Caco-2 (cell line): ENCODE measurements at regions not wholly inside any gene's neighbourhood (a gene's known extent, or its start where the extent isn't known, plus 50 kb on each side); places are given as distances from the start of the nearest gene placed in this dataset.

Experiments used
- BruUV-seq: library from RNA; stranded (reverse); fragments of 400-500 nt; replicated peaks from 2 replicates; lab custom pipeline; 2021; lab: Mats Ljungman, UMichigan
- CTCF ChIA-PET: fragments of 300-600 bp; sonication (Branson Sonifier 250); formaldehyde crosslinking; loops from one replicate; lab custom pipeline; 2022; ENCODE audit warnings: antibody characterized with exemption; lab: Charles Lee
- POLR2A ChIA-PET: fragments of 300-600 bp; sonication (Branson Sonifier 250); formaldehyde crosslinking; loops from one replicate; lab custom pipeline; 2022; ENCODE audit warnings: antibody characterized with exemption; lab: Charles Lee
- DNase-seq, 2 experiments: peaks; one replicate each; pipeline versions ENCODE4 v3.0.0 to v3.0.0-alpha.2; 2020 to 2022
- H3K27me3 ChIP-seq: replicated peaks from 2 replicates; pipeline ENCODE4 v1.6.0; 2011; ENCODE audit warnings: low read length; ENCODE audit not compliant: control insufficient read depth, insufficient read depth
- H3K36me3 ChIP-seq: 2 replicates; pipeline ENCODE4 v1.5.1; 2011; ENCODE audit warnings: low read length; ENCODE audit not compliant: control insufficient read depth, insufficient read depth
- H3K4me1 ChIP-seq: fragments of 250-450 bp; sonication (Bioruptor Pico); 2 replicates; pipeline ENCODE4 v1.5.1; 2020; ENCODE audit warnings: mild to moderate bottlenecking
- H3K4me3 ChIP-seq: 2 replicates; pipeline ENCODE4 v1.5.1; 2011; ENCODE audit warnings: low read depth, mild to moderate bottlenecking, control low read depth, low read length
- H3K9me3 ChIP-seq: fragments of 250-450 bp; sonication (Bioruptor Pico); 2 replicates; pipeline ENCODE4 v1.5.1; 2020; ENCODE audit warnings: mild to moderate bottlenecking, moderate library complexity
- H3K27ac Mint-ChIP-seq: one replicate; pipeline ENCODE4 v1.8.0; 2022; ENCODE audit warnings: mixed read lengths; ENCODE audit not compliant: unreplicated experiment
- H3K27me3 Mint-ChIP-seq: one replicate; pipeline ENCODE4 v1.8.0; 2022; ENCODE audit warnings: mixed read lengths; ENCODE audit not compliant: insufficient read depth, unreplicated experiment
- H3K36me3 Mint-ChIP-seq: one replicate; pipeline ENCODE4 v1.8.0; 2022; ENCODE audit warnings: mild to moderate bottlenecking, mixed read lengths; ENCODE audit not compliant: insufficient read depth, unreplicated experiment
- H3K4me1 Mint-ChIP-seq: one replicate; pipeline ENCODE4 v1.8.0; 2022; ENCODE audit warnings: low read depth, mixed read lengths; ENCODE audit not compliant: unreplicated experiment
- H3K4me3 Mint-ChIP-seq: one replicate; pipeline ENCODE4 v1.8.0; 2022; ENCODE audit warnings: mild to moderate bottlenecking, moderate library complexity, mixed read lengths; ENCODE audit not compliant: unreplicated experiment
- H3K9me3 Mint-ChIP-seq: one replicate; pipeline ENCODE4 v1.8.0; 2022; ENCODE audit warnings: mixed read lengths; ENCODE audit not compliant: unreplicated experiment
- CTCF ChIP-seq, 2 experiments: fragments of 200-600 bp in 1 of 2; IDR thresholded peaks; 1 replicate in 1 of 2; 2 replicates in 1 of 2; pipeline versions ENCODE4 v1.5.1 to v1.8.0; 2011 to 2022; ENCODE audit warnings: antibody characterized with exemption in 1 of 2, control low read depth in 1 of 2, inconsistent platforms in 1 of 2, low read depth in 1 of 2, low read length in 1 of 2, mild to moderate bottlenecking in 1 of 2, moderate library complexity in 1 of 2; ENCODE audit not compliant: insufficient read depth in 1 of 2, severe bottlenecking in 1 of 2, unreplicated experiment in 1 of 2
- intact Hi-C: fragments of 100-400 bp; cut with micrococcal nuclease; formaldehyde crosslinking; loops from one replicate; pipeline ENCODE4 v1.10.0; 2022; ENCODE audit not compliant: unreplicated experiment

GRCh38 chr13:103436057-103436654 is 369.9 kb upstream of the SLC10A2 start:
- Histone ChIP-seq H3K36me3 (no peaks in the 10 kb centered on the region), H3K4me3 (no peak overlapping the region), H3K4me1 (peaks cover 3% of the 10 kb centered on the region; the same call in 1 of the 2 replicates), H3K27me3 (no peaks in the 10 kb centered on the region), H3K9me3 (no peaks in the 10 kb centered on the region)
- Mint-ChIP-seq H3K4me1 (no peaks in the 10 kb centered on the region), H3K36me3 (no peaks in the 10 kb centered on the region), H3K4me3 (no peak overlapping the region), H3K27me3 (peaks cover 1% of the 10 kb centered on the region), H3K9me3 (no peaks in the 10 kb centered on the region), H3K27ac (no peak overlapping the region)
- ChIA-PET CTCF (no interaction called here), POLR2A (no interaction called here)
- no peak for DNase-seq
- TF ChIP-seq CTCF (IDR thresholded peaks at IDR 0.05; ENCODE audit: insufficient read depth in 1 of 2, low read depth in 1 of 2, low read length in 1 of 2, severe bottlenecking in 1 of 2, unreplicated experiment in 1 of 2): no peak
- intact Hi-C loops: no loop called here
- no TSS peak for BruUV-seq

- Mint-ChIP-seq H3K27me3 (peaks cover 3% of the 10 kb centered on the region), H3K36me3 (no peaks in the 10 kb centered on the region), H3K4me1 (no peaks in the 10 kb centered on the region), H3K4me3 (no peak overlapping the region), H3K27ac (no peak overlapping the region), H3K9me3 (peaks cover 8% of the 10 kb centered on the region)
- no TSS peak for BruUV-seq
- TF ChIP-seq CTCF (IDR thresholded peaks at IDR 0.05; ENCODE audit: insufficient read depth in 1 of 2, low read depth in 1 of 2, low read length in 1 of 2, severe bottlenecking in 1 of 2, unreplicated experiment in 1 of 2): no peak
- CTCF ChIA-PET: no interaction called here
- H3K4me1 ChIP-seq: peaks cover 3% of the 10 kb centered on the region; the same call in 1 of the 2 replicates
- H3K27me3 ChIP-seq: no peaks in the 10 kb centered on the region
- intact Hi-C loops: no loop called here
- no peak for DNase-seq
- H3K36me3 ChIP-seq: no peaks in the 10 kb centered on the region
- H3K4me3 ChIP-seq: no peak overlapping the region
- POLR2A ChIA-PET: no interaction called here
- H3K9me3 ChIP-seq: no peaks in the 10 kb centered on the region
These were observed 365.6 kb upstream of the SLC10A2 start for GRCh38 chr13:103431856-103432255.

- H3K4me3 ChIP-seq: no peak overlapping the region
These were observed 364.2 kb upstream of the SLC10A2 start for GRCh38 chr13:103430368-103430767.

More at GRCh38 chr13:103430368-103430767, 364.2 kb upstream of the SLC10A2 start:
- no peaks in the 10 kb centered on the region for H3K9me3 ChIP-seq
- H3K27ac Mint-ChIP-seq: no peak overlapping the region
- DNase-seq: no peak
- CTCF ChIA-PET: no interaction called here
- H3K36me3 Mint-ChIP-seq: no peaks in the 10 kb centered on the region
- peaks cover 5% of the 10 kb centered on the region for H3K27me3 Mint-ChIP-seq
- POLR2A ChIA-PET: no interaction called here
- peaks cover 8% of the 10 kb centered on the region for H3K9me3 Mint-ChIP-seq
- intact Hi-C loops: no loop called here
- no TSS peak for BruUV-seq
- no peaks in the 10 kb centered on the region for H3K4me1 Mint-ChIP-seq
- no peaks in the 10 kb centered on the region for H3K36me3 ChIP-seq
- H3K4me3 Mint-ChIP-seq: no peak overlapping the region
- H3K4me1 ChIP-seq: no peaks in the 10 kb centered on the region
- H3K27me3 ChIP-seq: no peaks in the 10 kb centered on the region
- no peak for TF ChIP-seq CTCF (IDR thresholded peaks at IDR 0.05; ENCODE audit: insufficient read depth in 1 of 2, low read depth in 1 of 2, low read length in 1 of 2, severe bottlenecking in 1 of 2, unreplicated experiment in 1 of 2)
